ENCODE measurements at regions not wholly inside any gene's neighbourhood (a gene's known extent, or its start where the extent isn't known, plus 50 kb on each side); places are given as distances from the start of the nearest gene placed in this dataset.
"Not testable (repeated sequence)": the region's sequence is repeated elsewhere in the genome, so short reads cannot be mapped to it uniquely, and the experiment has no call there.

- FAIRE-seq; CTCF ChIA-PET (ENCODE audit: low intra/inter-chr PET ratio); H4K20me1 ChIP-seq (replicated peaks; ENCODE audit: control insufficient read depth, insufficient read depth, low read length); H3K27ac ChIP-seq (ENCODE audit: extremely low read depth, low read depth, low read length); H3K4me3 ChIP-seq; DNase-seq (ENCODE audit: extremely low read depth in 1 of 4, low spot score in 3 of 4); H3K79me2 ChIP-seq (ENCODE audit: control insufficient read depth, insufficient read depth, low read length); H3K36me3 ChIP-seq (ENCODE audit: control insufficient read depth, insufficient read depth, low read length); H2AFZ ChIP-seq (ENCODE audit: low read depth, low read length); H3K4me2 ChIP-seq (ENCODE audit: insufficient read depth, low read length); intact Hi-C loops (cut with micrococcal nuclease); BruUV-seq (replicated peaks); H3K9ac ChIP-seq (ENCODE audit: insufficient read depth in 1 of 2, low read depth in 2 of 2, low read length in 2 of 2); H3K9me3 ChIP-seq (replicated peaks; ENCODE audit: control insufficient read depth, insufficient read depth, low read depth, low read length); ATAC-seq; in situ Hi-C loops (cut with MboI); H3K27me3 ChIP-seq (ENCODE audit: control insufficient read depth in 2 of 2, insufficient read depth in 2 of 2, low read length in 2 of 2); H3K9me1 ChIP-seq (ENCODE audit: control insufficient read depth, insufficient read depth, low read length); POLR2A ChIA-PET: not testable (repeated sequence)
- peaks cover 9 to 10% of the 10 kb centered on the region in 2 experiments; a peak in 4 of 5 replicates for H3K4me1 ChIP-seq (replicated peaks in 1 of 2; ENCODE audit: control insufficient read depth in 2 of 2, insufficient read depth in 2 of 2, low read length in 2 of 2)
- TF ChIP-seq THRB (CRISPR knock-in tag; conservative IDR thresholded peaks at IDR 0.05), result 0 out of 2 replicates have a peak, but pooled peaks have one; percentile 28
- TF ChIP-seq ZBTB26 (CRISPR knock-in tag; IDR thresholded peaks at IDR 0.05), result 0 out of 2 replicates have a peak, but pooled peaks have one; percentile 33
- TF ChIP-seq HBP1 (CRISPR knock-in tag; IDR thresholded peaks at IDR 0.05), result 0 out of 2 replicates have a peak, but pooled peaks have one; percentile 23
Measured at GRCh38 chr16:29270033-29270432, 136.5 kb downstream of the NPIPB11 start.

Measured in K562 (cell line).